ENCODE measurements at regions not wholly inside any gene's neighbourhood (a gene's known extent, or its start where the extent isn't known, plus 50 kb on each side); places are given as distances from the start of the nearest gene placed in this dataset.
"Not testable (repeated sequence)": the region's sequence is repeated elsewhere in the genome, so short reads cannot be mapped to it uniquely, and the experiment has no call there.

- not testable (repeated sequence) for TF ChIP-seq ZNF274 (IDR thresholded peaks at IDR 0.05; ENCODE audit: low read depth, low read length); YY1 (IDR thresholded peaks at IDR 0.05; ENCODE audit: insufficient read depth, insufficient read length)
These were observed 79.0 kb downstream of the CAVIN4 start for GRCh38 chr9:100656851-100657250.
